ENCODE measurements at regions not wholly inside any gene's neighbourhood (a gene's known extent, or its start where the extent isn't known, plus 50 kb on each side); places are given as distances from the start of the nearest gene placed in this dataset.

DNA sequence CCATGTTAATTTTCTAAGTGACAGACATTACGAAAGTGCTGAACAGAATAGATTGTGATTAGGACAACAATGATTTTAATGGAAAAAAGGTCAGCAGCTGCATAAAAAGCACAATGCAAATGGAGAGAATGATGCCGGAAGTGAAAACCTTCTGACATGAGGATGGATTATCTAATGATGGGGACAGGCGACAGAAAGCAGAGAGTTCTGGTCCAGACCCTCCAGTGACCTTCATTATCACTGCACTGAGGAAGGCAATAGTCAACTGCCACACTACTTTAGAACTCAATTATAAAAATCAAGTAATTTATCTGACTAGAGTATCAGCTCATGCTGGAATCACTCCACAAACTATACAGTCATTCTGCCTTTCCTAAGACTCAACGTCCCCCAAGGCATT, 746.1 kb upstream of the EPHA5 start:
- Histone ChIP-seq H3K4me1 (no peaks in the 10 kb centered on the region), H3K9me3 (no peaks in the 10 kb centered on the region), H3K36me3 (replicated peaks in 1 of 2; ENCODE audit: insufficient read depth in 1 of 2, low read depth in 2 of 2) (no peaks in the 10 kb centered on the region), H3K27ac (no peak overlapping the region), H3K27me3 (no peaks in the 10 kb centered on the region), H3K4me3 (no peak overlapping the region)
- no peak for TF ChIP-seq POLR2A (IDR thresholded peaks at IDR 0.05)
- TF ChIP-seq, protein P1, sequence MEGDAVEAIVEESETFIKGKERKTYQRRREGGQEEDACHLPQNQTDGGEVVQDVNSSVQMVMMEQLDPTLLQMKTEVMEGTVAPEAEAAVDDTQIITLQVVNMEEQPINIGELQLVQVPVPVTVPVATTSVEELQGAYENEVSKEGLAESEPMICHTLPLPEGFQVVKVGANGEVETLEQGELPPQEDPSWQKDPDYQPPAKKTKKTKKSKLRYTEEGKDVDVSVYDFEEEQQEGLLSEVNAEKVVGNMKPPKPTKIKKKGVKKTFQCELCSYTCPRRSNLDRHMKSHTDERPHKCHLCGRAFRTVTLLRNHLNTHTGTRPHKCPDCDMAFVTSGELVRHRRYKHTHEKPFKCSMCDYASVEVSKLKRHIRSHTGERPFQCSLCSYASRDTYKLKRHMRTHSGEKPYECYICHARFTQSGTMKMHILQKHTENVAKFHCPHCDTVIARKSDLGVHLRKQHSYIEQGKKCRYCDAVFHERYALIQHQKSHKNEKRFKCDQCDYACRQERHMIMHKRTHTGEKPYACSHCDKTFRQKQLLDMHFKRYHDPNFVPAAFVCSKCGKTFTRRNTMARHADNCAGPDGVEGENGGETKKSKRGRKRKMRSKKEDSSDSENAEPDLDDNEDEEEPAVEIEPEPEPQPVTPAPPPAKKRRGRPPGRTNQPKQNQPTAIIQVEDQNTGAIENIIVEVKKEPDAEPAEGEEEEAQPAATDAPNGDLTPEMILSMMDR (IDR thresholded peaks at IDR 0.05), result no peak
- no peak for DNase-seq
- ATAC-seq, result no peak
- intact Hi-C loops (cut with DNase I), result no loop called here
- WGBS, 2 donors, result 39 to 52% methylated on average over 4 of the region's 4 CpGs

DNA sequence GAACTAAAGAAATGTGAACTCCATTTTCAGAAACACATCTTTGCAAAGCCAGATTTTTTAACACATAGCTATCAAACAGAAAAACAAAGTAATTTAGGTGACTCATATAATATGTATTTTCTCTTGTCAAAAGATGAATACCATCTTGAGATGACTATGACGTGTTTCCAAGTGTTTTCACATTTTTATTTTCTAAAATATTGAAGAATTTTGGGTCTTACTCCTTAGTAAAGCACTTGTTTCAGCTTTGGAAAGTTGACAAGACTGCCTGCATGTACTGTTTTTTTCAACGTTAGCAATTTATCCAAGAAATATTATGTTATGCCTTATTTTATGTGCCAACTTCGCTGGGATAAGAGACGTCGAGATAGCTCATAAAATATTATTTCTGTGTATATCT, 733.9 kb upstream of the EPHA5 start:
- DNase-seq (no peak), ATAC-seq (no peak)
- no peaks in the 10 kb centered on the region for H3K36me3 ChIP-seq (replicated peaks in 1 of 2; ENCODE audit: insufficient read depth in 1 of 2, low read depth in 2 of 2)
- no peak overlapping the region for H3K27ac ChIP-seq
- H3K27me3 ChIP-seq, result no peaks in the 10 kb centered on the region
- no peaks in the 10 kb centered on the region for H3K9me3 ChIP-seq
- H3K4me1 ChIP-seq, result no peaks in the 10 kb centered on the region
- no peak for TF ChIP-seq POLR2A (IDR thresholded peaks at IDR 0.05)
- TF ChIP-seq, protein P1 (IDR thresholded peaks at IDR 0.05), result no peak
- no peak overlapping the region for H3K4me3 ChIP-seq
- 61 to 65% methylated on average over 5 of the region's 5 CpGs for WGBS, 2 donors
- intact Hi-C loops (cut with DNase I), result no loop called here

DNA sequence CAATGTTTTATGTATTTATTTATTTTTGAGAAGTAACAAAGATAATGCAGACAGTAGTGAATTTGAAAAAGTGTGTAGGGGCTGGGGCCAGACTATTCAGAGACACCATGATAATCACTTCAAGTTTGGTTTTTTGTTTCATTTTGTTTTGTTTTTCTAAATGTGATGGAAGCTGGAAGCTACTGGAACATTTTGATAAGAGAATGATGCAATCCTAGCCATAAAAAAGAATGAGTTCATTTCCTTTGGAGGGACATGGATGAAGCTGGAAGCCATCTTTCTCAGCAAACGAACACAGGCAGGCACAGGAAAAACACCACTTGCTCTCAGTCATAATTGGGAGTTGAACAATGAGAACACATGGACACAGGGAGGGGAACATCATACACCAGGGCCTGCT, 706.6 kb upstream of the EPHA5 start:
- H3K4me1 ChIP-seq, result no peaks in the 10 kb centered on the region
- ATAC-seq (no peak), DNase-seq (no peak)
- intact Hi-C loops (cut with DNase I), result no loop called here
- TF ChIP-seq, protein P1 (IDR thresholded peaks at IDR 0.05), result no peak
- TF ChIP-seq POLR2A (IDR thresholded peaks at IDR 0.05), result no peak
- 16 to 32% methylated on average over 1 of the region's 1 CpG for WGBS, 2 donors
- no peaks in the 10 kb centered on the region for H3K27me3 ChIP-seq
- no peak overlapping the region for H3K4me3 ChIP-seq
- H3K9me3 ChIP-seq, result no peaks in the 10 kb centered on the region
- no peaks in the 10 kb centered on the region for H3K36me3 ChIP-seq (replicated peaks in 1 of 2; ENCODE audit: insufficient read depth in 1 of 2, low read depth in 2 of 2)
- H3K27ac ChIP-seq, result no peak overlapping the region

DNA sequence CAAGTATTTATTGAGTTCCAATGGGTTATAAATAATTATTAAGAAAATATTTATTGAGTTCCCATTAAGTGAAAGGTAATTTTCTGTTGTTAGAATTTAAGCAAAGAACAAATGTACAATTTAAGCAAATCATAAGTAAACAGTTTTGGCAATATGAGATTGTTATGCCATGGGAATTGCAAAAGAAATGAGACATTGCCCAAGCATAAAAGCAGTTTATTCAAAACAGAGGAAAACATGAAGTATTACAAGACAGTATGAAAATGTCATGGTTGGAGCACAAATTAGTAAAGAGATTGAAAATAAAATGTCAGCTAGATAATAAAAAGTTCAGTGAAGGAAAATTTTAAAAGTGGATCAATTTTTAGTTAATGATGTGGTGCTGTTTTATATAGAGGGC, 706.1 kb upstream of the EPHA5 start:
- DNase-seq (no peak), ATAC-seq (no peak)
- TF ChIP-seq POLR2A (IDR thresholded peaks at IDR 0.05), result no peak
- TF ChIP-seq, protein P1 (IDR thresholded peaks at IDR 0.05), result no peak
- no peaks in the 10 kb centered on the region for H3K9me3 ChIP-seq
- intact Hi-C loops (cut with DNase I), result no loop called here
- no peaks in the 10 kb centered on the region for H3K36me3 ChIP-seq (replicated peaks in 1 of 2; ENCODE audit: insufficient read depth in 1 of 2, low read depth in 2 of 2)
- no peak overlapping the region for H3K27ac ChIP-seq
- H3K4me3 ChIP-seq, result no peak overlapping the region
- H3K27me3 ChIP-seq, result no peaks in the 10 kb centered on the region
- no peaks in the 10 kb centered on the region for H3K4me1 ChIP-seq

DNA sequence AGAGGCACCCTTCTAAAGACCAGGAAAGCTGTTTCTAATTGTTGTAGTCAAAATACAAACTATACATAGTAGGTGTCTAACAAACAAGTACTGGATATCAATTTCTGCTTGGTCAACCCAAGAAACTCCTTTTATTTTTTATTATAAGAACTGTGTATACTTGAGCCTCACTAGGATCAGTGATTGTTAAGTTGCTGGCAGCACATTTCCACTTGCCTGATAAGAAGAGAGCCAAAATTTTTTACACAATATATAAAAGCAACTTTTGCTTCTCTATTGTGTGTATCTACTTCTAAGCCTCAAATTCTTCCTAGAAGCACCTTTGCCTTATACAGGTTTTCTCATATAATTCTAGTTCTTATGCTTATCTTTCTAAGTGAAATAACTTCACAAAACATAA, 703.0 kb upstream of the EPHA5 start:
- ATAC-seq, result no peak
- Histone ChIP-seq H3K36me3 (replicated peaks in 1 of 2; ENCODE audit: insufficient read depth in 1 of 2, low read depth in 2 of 2) (no peaks in the 10 kb centered on the region), H3K27me3 (no peaks in the 10 kb centered on the region), H3K9me3 (no peaks in the 10 kb centered on the region), H3K4me1 (no peaks in the 10 kb centered on the region), H3K27ac (no peak overlapping the region), H3K4me3 (no peak overlapping the region)
- no peak for TF ChIP-seq POLR2A (IDR thresholded peaks at IDR 0.05)
- TF ChIP-seq, protein P1 (IDR thresholded peaks at IDR 0.05), result no peak
- intact Hi-C loops (cut with DNase I), result no loop called here
- DNase-seq, result no peak
